SU-DHL-6 (cell line): ENCODE measurements at regions not wholly inside any gene's neighbourhood (a gene's known extent, or its start where the extent isn't known, plus 50 kb on each side); places are given as distances from the start of the nearest gene placed in this dataset.

Experiments
- CTCF ChIP-seq: fragments of 200-600 bp; sonication (generic); IDR thresholded peaks from one replicate; pipeline ENCODE4 v1.5.1; 2017; ENCODE audit warnings: antibody characterized with exemption, mild to moderate bottlenecking, low read length, moderate library complexity; ENCODE audit not compliant: insufficient read depth, poor library complexity, severe bottlenecking
- EZH2phosphoT487 ChIP-seq: fragments of 200-600 bp; sonication (generic), shearing (Covaris generic); conservative IDR thresholded peaks from 2 replicates; pipeline ENCODE4 v1.6.1; 2018; ENCODE audit warnings: mild to moderate bottlenecking, antibody characterized with exemption, low read length, moderate library complexity, mixed read lengths

DNA sequence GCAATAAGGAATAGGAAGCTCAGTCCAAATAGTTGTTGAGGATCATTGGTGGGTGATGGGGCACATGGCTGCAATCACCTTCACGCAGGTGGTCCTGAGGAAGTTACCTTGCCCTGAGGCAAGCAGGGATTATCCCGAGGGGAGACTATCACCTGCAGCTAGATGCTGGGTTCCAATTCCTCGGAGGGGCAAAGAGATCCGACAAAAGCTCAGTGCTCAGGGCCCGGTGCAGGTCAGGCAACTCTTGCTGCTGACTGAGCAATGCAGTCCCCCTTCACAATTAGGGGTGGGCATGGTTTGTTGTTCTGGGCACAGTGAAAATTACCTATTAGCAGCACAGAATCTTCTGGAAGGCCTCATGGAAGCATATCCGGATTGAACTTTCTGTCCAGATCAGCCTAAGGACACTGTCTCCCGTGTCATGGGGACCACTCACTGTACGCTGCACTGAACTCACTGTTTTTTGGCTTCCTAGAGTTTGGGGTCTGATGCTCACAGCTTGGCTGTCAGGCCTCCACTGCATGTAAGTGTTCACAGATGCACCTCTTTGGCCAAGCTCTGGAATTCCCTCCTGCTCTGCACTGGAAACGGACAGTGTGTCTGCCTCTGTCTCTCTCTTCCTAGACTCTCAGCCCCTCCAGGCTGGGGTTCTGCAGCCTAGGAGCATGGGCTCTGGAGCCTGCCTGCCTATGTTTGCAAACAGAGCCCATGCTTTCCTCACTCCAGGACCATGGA is 372.7 kb downstream of the ZNF536 start:
- TF ChIP-seq EZH2phosphoT487 (no peak), CTCF (no peak)
